ENCODE measurements at regions not wholly inside any gene's neighbourhood (a gene's known extent, or its start where the extent isn't known, plus 50 kb on each side); places are given as distances from the start of the nearest gene placed in this dataset.

- DNase-seq (no peak), ATAC-seq (no peak)
- WGBS (ENCODE audit: insufficient coverage) = 39% methylated on average over 5 of the region's 8 CpGs
- Histone ChIP-seq H3K9me3 (ENCODE audit: control insufficient read depth, insufficient read depth, low read length) (peaks cover 6% of the 10 kb centered on the region), H3K27me3 (ENCODE audit: control insufficient read depth, insufficient read depth, low read length) (no peaks in the 10 kb centered on the region), H3K4me3 (ENCODE audit: low read length) (no peak overlapping the region), H3K27ac (ENCODE audit: low read length) (no peak overlapping the region), H3K36me3 (ENCODE audit: control insufficient read depth, insufficient read depth, low read length) (no peaks in the 10 kb centered on the region), H3K4me1 (ENCODE audit: control insufficient read depth, insufficient read depth, low read length) (no peaks in the 10 kb centered on the region)
- Mint-ChIP-seq H3K27ac (no peak overlapping the region), H3K27me3 (ENCODE audit: low read depth in 2 of 2) (no peaks in the 10 kb centered on the region), H3K9me3 (peaks cover 11 to 18% of the 10 kb centered on the region in 2 donors), H3K4me1 (no peaks in the 10 kb centered on the region), H3K4me3 (no peak overlapping the region), H3K36me3 (no peaks in the 10 kb centered on the region)
- intact Hi-C loops (cut with micrococcal nuclease) = no loop called here
- TF ChIP-seq, protein P1, sequence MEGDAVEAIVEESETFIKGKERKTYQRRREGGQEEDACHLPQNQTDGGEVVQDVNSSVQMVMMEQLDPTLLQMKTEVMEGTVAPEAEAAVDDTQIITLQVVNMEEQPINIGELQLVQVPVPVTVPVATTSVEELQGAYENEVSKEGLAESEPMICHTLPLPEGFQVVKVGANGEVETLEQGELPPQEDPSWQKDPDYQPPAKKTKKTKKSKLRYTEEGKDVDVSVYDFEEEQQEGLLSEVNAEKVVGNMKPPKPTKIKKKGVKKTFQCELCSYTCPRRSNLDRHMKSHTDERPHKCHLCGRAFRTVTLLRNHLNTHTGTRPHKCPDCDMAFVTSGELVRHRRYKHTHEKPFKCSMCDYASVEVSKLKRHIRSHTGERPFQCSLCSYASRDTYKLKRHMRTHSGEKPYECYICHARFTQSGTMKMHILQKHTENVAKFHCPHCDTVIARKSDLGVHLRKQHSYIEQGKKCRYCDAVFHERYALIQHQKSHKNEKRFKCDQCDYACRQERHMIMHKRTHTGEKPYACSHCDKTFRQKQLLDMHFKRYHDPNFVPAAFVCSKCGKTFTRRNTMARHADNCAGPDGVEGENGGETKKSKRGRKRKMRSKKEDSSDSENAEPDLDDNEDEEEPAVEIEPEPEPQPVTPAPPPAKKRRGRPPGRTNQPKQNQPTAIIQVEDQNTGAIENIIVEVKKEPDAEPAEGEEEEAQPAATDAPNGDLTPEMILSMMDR (IDR thresholded peaks at IDR 0.05) = no peak
Measured at GRCh38 chr4:32199639-32200038, 1479.5 kb downstream of the PCDH7 start.

DNA sequence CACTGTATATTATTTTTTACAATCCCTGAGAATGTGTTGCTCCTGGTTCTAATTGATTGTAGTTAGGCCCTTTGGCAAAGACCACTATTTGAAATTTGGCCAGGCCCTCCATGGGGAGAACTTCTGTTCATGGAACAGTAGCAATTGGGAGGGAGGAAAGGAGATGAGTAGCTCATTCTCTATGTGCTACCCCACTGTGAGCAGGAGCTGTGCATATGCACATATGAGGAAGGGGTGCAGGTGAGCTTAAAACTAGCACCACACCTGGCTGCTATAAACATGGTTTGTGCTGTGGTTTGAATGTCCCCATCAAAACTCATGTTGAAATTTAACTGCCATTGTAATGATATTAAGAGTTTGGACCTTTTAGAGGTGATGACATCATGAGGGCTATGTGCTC, 1483.2 kb downstream of the PCDH7 start:
- Mint-ChIP-seq H3K36me3 (no peaks in the 10 kb centered on the region), H3K27ac (no peak overlapping the region), H3K4me3 (no peak overlapping the region), H3K27me3 (ENCODE audit: low read depth in 2 of 2) (no peaks in the 10 kb centered on the region), H3K9me3 (peaks cover 17 to 24% of the 10 kb centered on the region in 2 donors), H3K4me1 (no peaks in the 10 kb centered on the region)
- H3K4me1 ChIP-seq (ENCODE audit: control insufficient read depth, insufficient read depth, low read length) = no peaks in the 10 kb centered on the region
- ATAC-seq (no peak), DNase-seq (no peak)
- no peaks in the 10 kb centered on the region for H3K27me3 ChIP-seq (ENCODE audit: control insufficient read depth, insufficient read depth, low read length)
- intact Hi-C loops (cut with micrococcal nuclease) = no loop called here
- no peak overlapping the region for H3K4me3 ChIP-seq (ENCODE audit: low read length)
- TF ChIP-seq, protein P1 (IDR thresholded peaks at IDR 0.05) = no peak
- no peak overlapping the region for H3K27ac ChIP-seq (ENCODE audit: low read length)
- H3K36me3 ChIP-seq (ENCODE audit: control insufficient read depth, insufficient read depth, low read length) = no peaks in the 10 kb centered on the region
- peaks cover 9% of the 10 kb centered on the region for H3K9me3 ChIP-seq (ENCODE audit: control insufficient read depth, insufficient read depth, low read length)

DNA sequence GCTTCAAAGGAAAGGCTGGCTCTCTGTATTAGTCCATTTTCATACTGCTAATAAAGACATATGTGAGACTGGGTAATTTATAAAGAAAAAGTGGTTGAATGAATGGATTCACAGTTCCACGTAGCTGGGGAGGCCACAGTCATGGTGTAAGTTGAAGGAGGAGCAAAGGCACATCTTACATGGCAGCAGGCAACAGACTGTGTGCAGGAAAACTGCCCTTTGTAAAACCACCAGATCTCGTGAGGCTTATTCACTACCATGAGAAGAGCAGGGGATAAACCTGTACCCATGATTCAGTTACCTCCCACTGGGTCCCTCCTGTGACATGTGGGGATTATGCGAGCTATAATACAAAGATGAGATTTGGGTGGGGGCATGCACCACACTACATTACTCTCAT, 1486.6 kb downstream of the PCDH7 start:
- H3K36me3 Mint-ChIP-seq = no peaks in the 10 kb centered on the region
- H3K27ac Mint-ChIP-seq = no peak overlapping the region
- Histone ChIP-seq H3K4me1 (ENCODE audit: control insufficient read depth, insufficient read depth, low read length) (no peaks in the 10 kb centered on the region), H3K4me3 (ENCODE audit: low read length) (no peak overlapping the region), H3K27ac (ENCODE audit: low read length) (no peak overlapping the region), H3K9me3 (ENCODE audit: control insufficient read depth, insufficient read depth, low read length) (peaks cover 9% of the 10 kb centered on the region), H3K36me3 (ENCODE audit: control insufficient read depth, insufficient read depth, low read length) (no peaks in the 10 kb centered on the region), H3K27me3 (ENCODE audit: control insufficient read depth, insufficient read depth, low read length) (no peaks in the 10 kb centered on the region)
- TF ChIP-seq, protein P1 (IDR thresholded peaks at IDR 0.05) = no peak
- H3K27me3 Mint-ChIP-seq (ENCODE audit: low read depth in 2 of 2) = no peaks in the 10 kb centered on the region
- WGBS (ENCODE audit: insufficient coverage) = 69% methylated on average over 2 of the region's 3 CpGs
- no peak overlapping the region for H3K4me3 Mint-ChIP-seq
- peaks cover 19 to 22% of the 10 kb centered on the region in 2 donors for H3K9me3 Mint-ChIP-seq
- DNase-seq (no peak), ATAC-seq (no peak)
- no peaks in the 10 kb centered on the region for H3K4me1 Mint-ChIP-seq
- intact Hi-C loops (cut with micrococcal nuclease) = no loop called here

GRCh38 chr4:32207456-32207855, 1487.3 kb downstream of the PCDH7 start:
- Histone ChIP-seq H3K27ac (ENCODE audit: low read length) (no peak overlapping the region), H3K4me1 (ENCODE audit: control insufficient read depth, insufficient read depth, low read length) (no peaks in the 10 kb centered on the region), H3K4me3 (ENCODE audit: low read length) (no peak overlapping the region), H3K36me3 (ENCODE audit: control insufficient read depth, insufficient read depth, low read length) (no peaks in the 10 kb centered on the region), H3K9me3 (ENCODE audit: control insufficient read depth, insufficient read depth, low read length) (peaks cover 9% of the 10 kb centered on the region), H3K27me3 (ENCODE audit: control insufficient read depth, insufficient read depth, low read length) (no peaks in the 10 kb centered on the region)
- Mint-ChIP-seq H3K9me3 (peaks cover 17 to 20% of the 10 kb centered on the region in 2 donors), H3K36me3 (no peaks in the 10 kb centered on the region), H3K27ac (no peak overlapping the region), H3K4me1 (no peaks in the 10 kb centered on the region), H3K4me3 (no peak overlapping the region), H3K27me3 (ENCODE audit: low read depth in 2 of 2) (no peaks in the 10 kb centered on the region)
- TF ChIP-seq, protein P1 (IDR thresholded peaks at IDR 0.05) = no peak
- ATAC-seq = no peak
- no peak for DNase-seq
- intact Hi-C loops (cut with micrococcal nuclease) = no loop called here

Data from natural killer cell (primary cell).